ENCODE measurements at regions not wholly inside any gene's neighbourhood (a gene's known extent, or its start where the extent isn't known, plus 50 kb on each side); places are given as distances from the start of the nearest gene placed in this dataset.
A peak's percentile ranks its signal among the peaks of the same experiment; 100 is the strongest.

GRCh38 chr16:26961459-26961858 lies 105.3 kb upstream of the C16orf82 start:
- H3K4me3 ChIP-seq (replicated peaks; ENCODE audit: low read depth, low read length) = no peak overlapping the region
- DNase-seq (ENCODE audit: low read depth) = no peak
- no peak for TF ChIP-seq CTCF (IDR thresholded peaks at IDR 0.05; ENCODE audit: low read length, missing control alignments)

- no peak overlapping the region for H3K4me3 ChIP-seq (replicated peaks; ENCODE audit: low read depth, low read length)
- peak; percentile 14 for DNase-seq (ENCODE audit: low read depth)
- TF ChIP-seq CTCF (IDR thresholded peaks at IDR 0.05; ENCODE audit: low read length, missing control alignments) = peak; percentile 20
Measured at GRCh38 chr16:26963109-26963508, 103.6 kb upstream of the C16orf82 start.

- no peak for DNase-seq (ENCODE audit: low read depth)
- H3K4me3 ChIP-seq (replicated peaks; ENCODE audit: low read depth, low read length) = no peak overlapping the region
- no peak for TF ChIP-seq CTCF (IDR thresholded peaks at IDR 0.05; ENCODE audit: low read length, missing control alignments)
Measured at GRCh38 chr16:26969589-26970231, 97.0 kb upstream of the C16orf82 start.

GRCh38 chr16:26970292-26970691 lies 96.4 kb upstream of the C16orf82 start:
- no peak overlapping the region for H3K4me3 ChIP-seq (replicated peaks; ENCODE audit: low read depth, low read length)
- DNase-seq (ENCODE audit: low read depth) = no peak
- TF ChIP-seq CTCF (IDR thresholded peaks at IDR 0.05; ENCODE audit: low read length, missing control alignments) = no peak

- no peak for DNase-seq (ENCODE audit: low read depth)
- no peak overlapping the region for H3K4me3 ChIP-seq (replicated peaks; ENCODE audit: low read depth, low read length)
- TF ChIP-seq CTCF (IDR thresholded peaks at IDR 0.05; ENCODE audit: low read length, missing control alignments) = no peak
Measured at GRCh38 chr16:26976873-26977272, 89.9 kb upstream of the C16orf82 start.

- DNase-seq (ENCODE audit: low read depth) = peak; percentile 31
- no peak overlapping the region for H3K4me3 ChIP-seq (replicated peaks; ENCODE audit: low read depth, low read length)
- TF ChIP-seq CTCF (IDR thresholded peaks at IDR 0.05; ENCODE audit: low read length, missing control alignments) = no peak
Measured at GRCh38 chr16:26981266-26981938, 85.3 kb upstream of the C16orf82 start.

- no peak for TF ChIP-seq CTCF (IDR thresholded peaks at IDR 0.05; ENCODE audit: low read length, missing control alignments)
- no peak overlapping the region for H3K4me3 ChIP-seq (replicated peaks; ENCODE audit: low read depth, low read length)
- DNase-seq (ENCODE audit: low read depth) = no peak
Measured at GRCh38 chr16:26982422-26982821, 84.3 kb upstream of the C16orf82 start.
